Keratinocyte (primary cell): ENCODE measurements at regions not wholly inside any gene's neighbourhood (a gene's known extent, or its start where the extent isn't known, plus 50 kb on each side); places are given as distances from the start of the nearest gene placed in this dataset.

ENCODE experiments used
- DNase-seq: peaks from one replicate; pipeline ENCODE4 v3.0.0-alpha.2; 2011; ENCODE audit warnings: low read depth, missing footprints, low spot score
- FAIRE-seq: peaks from 2 replicates; lab custom pipeline; 2011; peaks lifted over from hg19 to GRCh38; lab: Jason Lieb, UNC
- H2AFZ ChIP-seq: 2 replicates; pipeline ENCODE4 v1.6.0; 2012; ENCODE audit warnings: low read length, control low read depth, inconsistent platforms; ENCODE audit not compliant: control insufficient read depth
- H3K27ac ChIP-seq: 2 replicates; pipeline ENCODE4 v1.5.1; 2011; ENCODE audit warnings: low read length; ENCODE audit not compliant: control insufficient read depth, insufficient read depth
- H3K27me3 ChIP-seq: 3 replicates; pipeline ENCODE4 v1.6.0; 2011; ENCODE audit warnings: low read length; ENCODE audit not compliant: control insufficient read depth, insufficient read depth; ENCODE audit errors: extremely low read depth
- H3K36me3 ChIP-seq, 2 experiments: 2 replicates in 1 of 2; 3 replicates in 1 of 2; pipeline ENCODE4 v1.5.1; 2011; ENCODE audit warnings: low read length in 2 of 2, mild to moderate bottlenecking in 1 of 2; ENCODE audit not compliant: control insufficient read depth in 2 of 2, insufficient read depth in 2 of 2; ENCODE audit errors: extremely low read depth in 1 of 2
- H3K4me1 ChIP-seq: 3 replicates; pipeline ENCODE4 v1.5.1; 2011; ENCODE audit warnings: low read length; ENCODE audit not compliant: control insufficient read depth, insufficient read depth; ENCODE audit errors: extremely low read depth
- H3K4me2 ChIP-seq: 3 replicates; pipeline ENCODE4 v1.6.0; 2011; ENCODE audit warnings: low read depth, low read length; ENCODE audit not compliant: control insufficient read depth, insufficient read depth; ENCODE audit errors: extremely low read depth
- H3K4me3 ChIP-seq, 3 experiments: fragments of 200-600 bp in 1 of 3; sonication (generic) in 1 of 3; 2 replicates in 2 of 3; 3 replicates in 1 of 3; pipeline ENCODE4 v1.5.1; 2011 to 2016; ENCODE audit warnings: low read length in 3 of 3, mild to moderate bottlenecking in 3 of 3, control low read depth in 2 of 3, inconsistent platforms in 1 of 3, low read depth in 1 of 3, mixed read lengths in 1 of 3, mixed run types in 1 of 3, moderate library complexity in 1 of 3; ENCODE audit not compliant: control insufficient read depth in 2 of 3, insufficient read depth in 2 of 3; ENCODE audit errors: extremely low read depth in 1 of 3
- H3K79me2 ChIP-seq: 2 replicates; pipeline ENCODE4 v1.6.0; 2012; ENCODE audit warnings: low read length; ENCODE audit not compliant: control insufficient read depth, insufficient read depth
- H3K9ac ChIP-seq: 3 replicates; pipeline ENCODE4 v1.6.0; 2011; ENCODE audit warnings: low read length; ENCODE audit not compliant: control insufficient read depth, insufficient read depth; ENCODE audit errors: extremely low read depth
- H3K9me1 ChIP-seq: 3 replicates; pipeline ENCODE4 v1.6.0; 2011; ENCODE audit warnings: low read length; ENCODE audit not compliant: control insufficient read depth, insufficient read depth; ENCODE audit errors: extremely low read depth
- H3K9me3 ChIP-seq: 2 replicates; pipeline ENCODE4 v1.5.1; 2012; ENCODE audit warnings: low read depth, low read length; ENCODE audit not compliant: control insufficient read depth
- H4K20me1 ChIP-seq: 3 replicates; pipeline ENCODE4 v1.6.0; 2011; ENCODE audit warnings: low read length; ENCODE audit not compliant: control insufficient read depth, insufficient read depth; ENCODE audit errors: extremely low read depth
- CTCF ChIP-seq, 3 experiments: IDR thresholded peaks in 1 of 3; conservative IDR thresholded peaks in 1 of 3; optimal IDR thresholded peaks in 1 of 3; 2 replicates in 2 of 3; 3 replicates in 1 of 3; pipeline versions ENCODE3 to v1.5.1; 2011; ENCODE audit warnings: low read length in 3 of 3, mild to moderate bottlenecking in 3 of 3, moderate library complexity in 2 of 3, control low read depth in 1 of 3, inconsistent platforms in 1 of 3; ENCODE audit not compliant: insufficient read depth in 2 of 3; ENCODE audit errors: extremely low read depth in 1 of 3
- EZH2 ChIP-seq: IDR thresholded peaks from one replicate; pipeline ENCODE4 v1.6.1; 2012; ENCODE audit warnings: inconsistent platforms, mild to moderate bottlenecking, low read length, moderate library complexity
- dilution Hi-C: fragments of 300-500 bp; cut with MboI; formaldehyde crosslinking; loops from one replicate; pipeline ENCODE4 v1.7.0; 2020; ENCODE audit warnings: low sequenced_read_pairs; ENCODE audit not compliant: extremely low pct_ligation_motif_present

DNA sequence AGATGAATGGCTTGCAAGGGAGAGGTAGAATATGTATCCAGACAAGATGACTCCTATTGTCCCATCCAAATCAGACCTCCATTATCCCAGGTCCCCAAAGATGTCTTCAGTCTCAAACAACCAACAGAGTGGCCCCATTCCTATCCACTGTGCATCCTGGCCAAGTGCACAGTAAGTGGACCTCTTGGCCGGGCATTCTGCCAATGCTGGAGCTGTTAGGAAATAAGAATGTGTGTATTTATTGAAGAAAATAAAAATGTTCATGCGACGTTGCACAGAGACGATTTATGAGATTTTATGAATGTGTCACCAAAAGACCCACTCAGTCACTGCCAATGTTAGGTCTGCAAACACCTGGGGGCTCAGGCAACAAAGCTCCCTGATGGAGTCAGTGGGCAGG lies 196.0 kb downstream of the MAFB start:
- Histone ChIP-seq H3K4me2 (peak overlapping the region; percentile 30), H4K20me1 (no peaks in the 10 kb centered on the region), H3K36me3 (no peaks in the 10 kb centered on the region), H3K79me2 (no peaks in the 10 kb centered on the region), H3K27ac (no peak overlapping the region), H3K9me3 (no peaks in the 10 kb centered on the region), H3K9ac (no peak overlapping the region), H3K9me1 (no peaks in the 10 kb centered on the region), H2AFZ (no peak overlapping the region), H3K27me3 (no peaks in the 10 kb centered on the region), H3K4me3 (no peak overlapping the region), H3K4me1 (peaks cover 49% of the 10 kb centered on the region)
- no peak for DNase-seq
- dilution Hi-C loops = loop anchor here (25.0 kb wide), 1 partner anchor 169 kb away; no protein-coding TSS in a partner anchor
- no peak for FAIRE-seq
- TF ChIP-seq CTCF (optimal IDR thresholded peaks at IDR 0.05 in 1 of 3, IDR thresholded peaks at IDR 0.05 in 1 of 3, conservative IDR thresholded peaks at IDR 0.05 in 1 of 3; ENCODE audit: extremely low read depth in 1 of 3, insufficient read depth in 2 of 3, low read length in 3 of 3) (no peak), EZH2 (no peak)

DNA sequence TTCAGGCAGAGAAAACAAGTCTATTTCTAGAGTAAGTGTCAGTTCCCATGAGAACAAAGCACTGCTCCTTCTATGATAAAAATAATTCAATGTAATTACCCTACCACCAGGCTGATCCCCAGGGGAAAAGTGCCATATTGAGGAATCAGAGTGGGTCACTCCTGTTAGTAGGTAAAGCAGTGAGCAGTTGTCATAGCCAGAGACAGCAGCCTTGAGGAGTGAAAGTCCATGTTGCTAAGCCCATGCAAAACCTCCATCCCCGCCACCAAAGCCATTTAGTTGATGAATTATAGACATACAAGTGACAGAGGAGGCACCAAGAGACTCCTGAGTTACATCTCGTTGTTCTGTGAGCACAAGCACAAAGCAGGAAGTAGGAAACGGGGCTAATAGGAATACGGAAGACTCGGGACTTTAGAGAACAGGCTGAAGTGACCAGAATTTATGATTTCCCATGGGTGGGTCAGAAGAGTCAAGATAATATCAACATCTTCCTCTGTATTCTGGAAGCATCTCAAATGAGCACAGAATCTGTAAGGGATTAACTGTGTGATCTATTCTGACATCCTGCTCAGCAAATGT lies 197.9 kb downstream of the MAFB start:
- peaks cover 49% of the 10 kb centered on the region for H3K4me1 ChIP-seq
- no peaks in the 10 kb centered on the region for H4K20me1 ChIP-seq
- no peaks in the 10 kb centered on the region for H3K79me2 ChIP-seq
- no peak overlapping the region for H2AFZ ChIP-seq
- dilution Hi-C loops = loop anchor here (25.0 kb wide), 1 partner anchor 171 kb away; no protein-coding TSS in a partner anchor
- FAIRE-seq = no peak
- TF ChIP-seq CTCF (optimal IDR thresholded peaks at IDR 0.05 in 1 of 3, IDR thresholded peaks at IDR 0.05 in 1 of 3, conservative IDR thresholded peaks at IDR 0.05 in 1 of 3; ENCODE audit: extremely low read depth in 1 of 3, insufficient read depth in 2 of 3, low read length in 3 of 3) (no peak), EZH2 (no peak)
- H3K4me3 ChIP-seq = no peak overlapping the region
- H3K4me2 ChIP-seq = no peak overlapping the region
- no peaks in the 10 kb centered on the region for H3K27me3 ChIP-seq
- no peak overlapping the region for H3K9ac ChIP-seq
- no peak overlapping the region for H3K27ac ChIP-seq
- H3K9me1 ChIP-seq = no peaks in the 10 kb centered on the region
- no peak for DNase-seq
- no peaks in the 10 kb centered on the region for H3K36me3 ChIP-seq
- H3K9me3 ChIP-seq = no peaks in the 10 kb centered on the region
